WERI-Rb-1 (cell line): ENCODE measurements at regions not wholly inside any gene's neighbourhood (a gene's known extent, or its start where the extent isn't known, plus 50 kb on each side); places are given as distances from the start of the nearest gene placed in this dataset.
"Not testable (repeated sequence)": the region's sequence is repeated elsewhere in the genome, so short reads cannot be mapped to it uniquely, and the experiment has no call there.

Source experiments
- DNase-seq: peaks from one replicate; pipeline ENCODE4 v3.0.0-alpha.2; 2020
- H3K27ac ChIP-seq: fragments of 250-450 bp; sonication (Bioruptor Pico); 2 replicates; pipeline ENCODE4 v1.5.1; 2020; ENCODE audit warnings: mild to moderate bottlenecking, moderate library complexity
- H3K27me3 ChIP-seq: fragments of 250-450 bp; sonication (Bioruptor Pico); 2 replicates; pipeline ENCODE4 v1.5.1; 2021; ENCODE audit warnings: mild to moderate bottlenecking, low read depth, moderate library complexity; ENCODE audit not compliant: insufficient read depth, severe bottlenecking
- H3K36me3 ChIP-seq: fragments of 250-450 bp; sonication (Bioruptor Pico); 2 replicates; pipeline ENCODE4 v1.5.1; 2020; ENCODE audit warnings: mild to moderate bottlenecking, moderate library complexity
- H3K4me3 ChIP-seq: 2 replicates; pipeline ENCODE4 v1.5.1; 2011; ENCODE audit warnings: low read depth, mild to moderate bottlenecking, control low read depth, low read length
- H3K9me3 ChIP-seq: fragments of 250-450 bp; sonication (Bioruptor Pico); 2 replicates; pipeline ENCODE4 v1.5.1; 2021; ENCODE audit warnings: mild to moderate bottlenecking, moderate library complexity; ENCODE audit not compliant: severe bottlenecking
- CTCF ChIP-seq: IDR thresholded peaks from 2 replicates; pipeline ENCODE4 v1.5.1; 2011; ENCODE audit warnings: low read depth, mild to moderate bottlenecking, control low read depth, inconsistent platforms, low read length

DNA sequence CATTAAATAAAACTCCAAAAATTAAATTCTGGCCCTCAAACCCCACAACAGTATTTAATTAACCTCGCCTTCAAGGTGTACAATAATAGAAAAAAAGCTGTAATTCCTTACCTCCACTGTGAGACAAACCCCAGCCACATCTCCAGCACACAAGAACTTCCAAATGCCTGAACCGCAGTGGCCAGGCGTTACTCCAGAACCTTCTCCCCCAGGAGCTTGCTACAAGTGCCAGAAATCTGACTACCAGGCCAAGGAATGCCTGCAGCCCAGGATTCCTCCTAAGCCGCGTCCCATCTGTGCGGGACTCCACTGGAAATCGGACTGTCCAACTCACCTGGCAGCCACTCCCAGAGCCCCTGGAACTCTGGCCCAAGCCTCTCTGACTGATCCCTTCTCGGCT, 163.2 kb downstream of the ADRA2C start:
- not testable (repeated sequence) for H3K36me3 ChIP-seq, H3K9me3 ChIP-seq, H3K27me3 ChIP-seq, H3K27ac ChIP-seq, H3K4me3 ChIP-seq
- peak; percentile 77 for DNase-seq

DNA sequence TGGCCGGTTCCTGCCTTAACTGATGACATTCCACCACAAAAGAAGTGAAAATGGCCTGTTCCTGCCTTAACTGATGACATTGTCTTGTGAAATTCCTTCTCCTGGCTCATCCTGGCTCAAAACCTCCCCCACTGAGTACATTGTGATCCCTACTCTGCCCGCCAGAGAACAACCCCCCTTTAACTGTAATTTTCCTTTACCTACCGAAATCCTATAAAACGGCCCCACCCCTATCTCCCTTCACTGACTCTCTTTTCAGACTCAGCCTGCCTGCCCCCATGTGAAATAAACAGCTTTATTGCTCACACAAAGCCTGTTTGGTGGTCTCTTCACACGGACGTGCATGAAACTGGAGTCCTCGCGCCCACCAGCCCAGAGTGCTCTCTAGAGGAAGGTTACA, 166.5 kb downstream of the ADRA2C start:
- not testable (repeated sequence) for H3K27me3 ChIP-seq, H3K36me3 ChIP-seq, H3K4me3 ChIP-seq, H3K9me3 ChIP-seq, DNase-seq, H3K27ac ChIP-seq

DNA sequence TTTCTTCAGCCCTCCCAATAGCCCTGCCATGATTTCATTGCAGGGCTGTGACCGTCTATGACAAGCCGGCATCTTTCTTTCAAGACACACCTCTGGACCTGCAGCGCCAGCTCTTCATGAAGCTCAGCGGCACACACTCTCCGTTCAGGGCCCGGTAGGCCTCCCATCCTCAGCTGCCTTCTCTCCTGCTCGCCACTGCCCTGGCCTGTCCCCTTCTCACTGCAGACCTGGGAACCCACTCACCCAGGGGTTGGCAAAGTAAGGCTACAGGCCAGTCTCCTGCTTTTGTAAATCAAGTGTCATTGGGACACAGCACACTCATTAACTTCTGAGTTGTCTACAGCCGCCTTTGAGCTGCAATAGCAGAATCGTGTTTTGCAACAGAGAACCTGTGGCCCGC, 169.2 kb downstream of the ADRA2C start:
- H3K36me3 ChIP-seq, H3K9me3 ChIP-seq, H3K27me3 ChIP-seq, DNase-seq, H3K4me3 ChIP-seq, H3K27ac ChIP-seq: not testable (repeated sequence)

DNA sequence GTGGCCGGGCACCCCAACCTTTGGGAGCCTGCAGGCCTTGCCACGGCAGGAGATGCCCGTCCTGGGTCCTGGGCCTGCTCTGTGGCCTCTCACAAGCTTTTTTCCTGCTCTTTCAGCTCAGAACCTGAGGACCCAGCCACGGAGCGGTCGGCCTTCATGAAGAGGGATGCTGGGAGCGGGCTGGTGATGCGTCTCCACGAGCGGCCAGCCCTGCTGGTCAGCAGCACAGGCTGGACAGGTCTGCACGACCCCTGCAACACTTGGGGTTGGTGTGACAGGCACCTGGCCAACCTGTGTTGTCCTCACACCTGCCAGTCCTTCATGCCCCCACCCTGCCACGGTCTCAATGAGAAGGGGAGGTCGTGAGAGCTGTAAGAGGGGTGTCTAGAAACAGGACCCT, 170.0 kb downstream of the ADRA2C start:
- H3K9me3 ChIP-seq = no peaks in the 10 kb centered on the region
- H3K4me3 ChIP-seq = no peak overlapping the region
- TF ChIP-seq CTCF = no peak
- H3K36me3 ChIP-seq = no peaks in the 10 kb centered on the region
- no peak for DNase-seq
- no peaks in the 10 kb centered on the region for H3K27me3 ChIP-seq
- H3K27ac ChIP-seq = no peak overlapping the region

GRCh38 chr4:3937849-3938562, 171.8 kb downstream of the ADRA2C start:
- H3K36me3 ChIP-seq, H3K27me3 ChIP-seq, DNase-seq, H3K9me3 ChIP-seq, H3K4me3 ChIP-seq, H3K27ac ChIP-seq: not testable (repeated sequence)

- H3K36me3 ChIP-seq, H3K27me3 ChIP-seq, H3K27ac ChIP-seq, H3K9me3 ChIP-seq, DNase-seq, H3K4me3 ChIP-seq: not testable (repeated sequence)
Measured at GRCh38 chr4:3938676-3939075, 172.5 kb downstream of the ADRA2C start.

DNA sequence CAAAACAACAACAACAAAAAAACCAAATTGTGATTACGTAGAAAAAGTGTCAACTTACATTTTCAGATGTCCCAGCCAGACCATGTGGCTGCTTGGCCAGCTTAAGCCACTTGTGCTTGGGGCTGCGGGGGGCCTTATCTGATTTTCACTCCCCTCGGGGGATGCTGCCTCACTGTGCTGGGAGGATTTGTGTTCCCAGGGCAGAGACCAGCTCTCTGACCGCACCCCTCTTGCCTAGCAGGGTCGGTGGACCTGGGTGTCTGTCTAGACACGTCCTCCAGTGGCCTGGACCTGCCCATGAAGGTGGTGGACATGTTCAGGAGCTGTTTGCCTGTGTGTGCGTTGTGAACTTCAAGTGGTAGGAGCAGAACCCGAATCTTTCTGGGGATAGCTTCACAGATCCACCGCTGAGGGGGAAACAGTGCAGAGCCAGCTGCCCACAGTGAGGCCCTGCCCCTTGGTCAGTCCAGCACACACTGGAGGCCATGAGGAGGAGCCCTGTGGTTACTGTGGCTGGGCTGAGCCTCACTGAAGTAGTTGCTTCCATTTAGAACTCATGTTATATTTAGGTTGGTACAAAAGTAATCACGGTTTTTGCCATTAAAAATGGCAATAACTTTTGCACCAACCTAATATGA, 173.9 kb downstream of the ADRA2C start:
- H3K4me3 ChIP-seq, H3K9me3 ChIP-seq, H3K27me3 ChIP-seq, H3K27ac ChIP-seq, H3K36me3 ChIP-seq: not testable (repeated sequence)
- DNase-seq = peak; percentile 40

DNA sequence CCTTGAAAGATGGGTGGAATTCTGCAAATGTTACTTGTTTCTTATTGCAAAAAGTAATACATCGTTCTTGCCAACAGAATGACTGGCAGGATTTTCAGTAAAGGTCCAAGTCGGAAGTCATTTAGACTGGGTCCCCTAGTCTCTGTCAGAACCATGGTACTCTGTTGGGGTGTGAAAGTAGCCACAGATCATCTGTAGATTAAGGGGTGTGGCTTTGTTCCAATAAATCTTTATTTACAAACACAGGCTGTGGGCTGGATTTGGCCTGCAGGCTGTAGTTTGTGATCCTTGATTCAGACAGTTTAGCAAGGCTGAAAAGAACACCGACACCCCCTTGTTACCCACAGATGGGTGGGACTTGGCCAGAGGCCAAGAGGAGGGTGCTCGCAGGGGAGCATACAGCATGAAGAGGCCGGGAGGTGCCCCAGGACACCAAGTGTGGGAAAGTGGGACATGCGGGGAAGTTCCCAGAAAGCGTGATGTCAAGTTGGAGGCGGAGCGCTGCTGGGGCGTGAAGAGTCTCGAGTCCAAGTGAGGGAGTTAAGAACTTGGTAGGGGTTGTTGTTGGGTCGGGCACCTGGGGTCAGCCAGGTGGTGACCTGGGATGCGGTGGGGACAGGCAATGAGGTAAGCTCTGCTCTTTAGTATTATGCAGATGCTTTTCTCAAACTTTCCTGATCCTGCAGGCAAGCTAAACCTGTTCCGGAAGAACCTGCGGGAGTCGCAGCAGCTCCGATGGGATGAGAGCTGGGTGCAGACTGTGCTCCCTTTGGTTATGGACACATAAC, 175.7 kb downstream of the ADRA2C start:
- not testable (repeated sequence) for H3K4me3 ChIP-seq, DNase-seq, H3K36me3 ChIP-seq, H3K27ac ChIP-seq, H3K9me3 ChIP-seq, H3K27me3 ChIP-seq

- peak; percentile 74 for DNase-seq
- peak; percentile 53 for TF ChIP-seq CTCF
- H3K9me3 ChIP-seq, H3K36me3 ChIP-seq, H3K27me3 ChIP-seq, H3K4me3 ChIP-seq, H3K27ac ChIP-seq: not testable (repeated sequence)
Measured at GRCh38 chr4:3942569-3942971, 176.4 kb downstream of the ADRA2C start.

GRCh38 chr4:3943051-3943450, 176.9 kb downstream of the ADRA2C start:
- not testable (repeated sequence) for H3K27me3 ChIP-seq, H3K4me3 ChIP-seq, H3K27ac ChIP-seq, DNase-seq, H3K36me3 ChIP-seq, H3K9me3 ChIP-seq
